Urinary bladder (tissue), 4 donors: ENCODE measurements at regions not wholly inside any gene's neighbourhood (a gene's known extent, or its start where the extent isn't known, plus 50 kb on each side); places are given as distances from the start of the nearest gene placed in this dataset. TPM values are rescaled to one million over a fixed set of nuclear protein-coding genes. Genes with fewer than 3 reads are reported as not detected.

Experiments used
- DNase-seq: peaks from one replicate; pipeline ENCODE4 v3.0.0-alpha.2; 2015; ENCODE audit errors: extremely low spot score
- H3K27ac ChIP-seq: one replicate; pipeline ENCODE4 v1.5.1; 2013; ENCODE audit warnings: low read depth, mild to moderate bottlenecking, moderate library complexity
- H3K36me3 ChIP-seq: one replicate; pipeline ENCODE4 v1.6.1; 2013; ENCODE audit warnings: mild to moderate bottlenecking, moderate library complexity; ENCODE audit not compliant: insufficient read depth
- H3K4me1 ChIP-seq: one replicate; pipeline ENCODE4 v1.6.1; 2013; ENCODE audit warnings: mild to moderate bottlenecking, moderate library complexity; ENCODE audit not compliant: insufficient read depth
- H3K4me3 ChIP-seq: one replicate; pipeline ENCODE4 v1.5.1; 2013; ENCODE audit warnings: low read depth, low read length
- WGBS: extraction: QIAGEN DNeasy Blood & Tissue Kit; methylation state at CpG from one replicate; pipeline ENCODE4 v1.1.7; 2013; 5-methylcytosine and 5-hydroxymethylcytosine counted together
- small RNA-seq: library from RNA; depleted of rRNA; stranded (forward); fragments of <200 nt; gene quantifications from one replicate; pipeline ENCODE3, GENCODE V24; 2014
- donor health status: healthy with polysubstance abuse.
- donor health status: healthy.

GRCh38 chr20:21781446-21782075 is 76.1 kb downstream of the PAX1 start:
- Histone ChIP-seq H3K36me3 (no peaks in the 10 kb centered on the region), H3K4me1 (no peaks in the 10 kb centered on the region), H3K4me3 (no peak overlapping the region), H3K27ac (no peak overlapping the region)
- 72% methylated on average over 24 of the region's 24 CpGs for WGBS
- no peak for DNase-seq

DNA sequence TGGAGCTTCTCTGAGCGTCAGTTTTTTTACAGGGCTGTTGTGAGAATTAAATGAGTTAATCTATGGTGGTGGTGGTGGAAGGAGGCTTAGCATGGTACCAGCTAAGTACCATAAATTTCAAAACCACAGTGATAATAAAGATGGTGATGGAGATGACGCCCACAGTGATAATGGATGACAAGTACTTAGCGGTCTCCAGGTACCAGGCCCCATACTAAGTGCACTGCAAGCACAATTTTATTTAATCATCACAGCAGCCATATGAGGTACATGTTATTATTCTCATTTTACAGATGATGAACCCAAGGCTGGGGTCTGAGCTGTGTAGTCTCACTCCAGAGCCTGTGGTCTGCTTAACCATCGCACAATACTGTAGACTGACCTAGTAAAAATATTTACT is 75.1 kb downstream of the PAX1 start:
- DNase-seq: no peak
- H3K27ac ChIP-seq: no peak overlapping the region
- H3K4me3 ChIP-seq: no peak overlapping the region
- WGBS: 65% methylated on average over 4 of the region's 4 CpGs
- no peaks in the 10 kb centered on the region for H3K4me1 ChIP-seq
- H3K36me3 ChIP-seq: no peaks in the 10 kb centered on the region

Small RNAs in the stretch of these regions (small RNA-seq; reads per million reads assigned to genes)
- gene AL121912.1: not detected
